HG03196 (cell line): ENCODE measurements at regions not wholly inside any gene's neighbourhood (a gene's known extent, or its start where the extent isn't known, plus 50 kb on each side); places are given as distances from the start of the nearest gene placed in this dataset.

Source experiments
- ATAC-seq: cut with Tn5 transposase; IDR thresholded peaks from one replicate; pipeline ENCODE4 v1.9.1; 2021; ENCODE audit not compliant: unreplicated experiment

GRCh38 chr1:39134768-39135333 is 69.6 kb upstream of the MACF1 start:
- no peak for ATAC-seq

DNA sequence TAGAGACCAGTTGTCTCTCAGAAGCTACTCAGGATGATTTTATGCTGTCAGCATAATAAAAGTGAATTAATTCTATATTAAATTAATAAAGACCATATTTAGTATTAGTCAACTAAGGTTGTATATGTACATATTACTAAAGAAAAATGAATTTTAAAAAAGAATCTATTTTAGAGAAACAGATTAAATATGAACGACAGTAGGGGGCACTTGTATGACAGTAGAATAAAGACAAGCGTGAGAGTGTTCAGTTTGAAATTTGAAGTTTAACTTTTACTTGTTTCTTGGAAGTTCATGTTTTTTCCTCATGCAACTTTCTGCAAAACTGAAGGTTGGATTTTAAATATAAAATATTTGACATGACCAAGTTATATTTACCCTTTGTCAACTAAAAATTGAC is 67.9 kb upstream of the MACF1 start:
- no peak for ATAC-seq

- no peak for ATAC-seq
These were observed 64.7 kb upstream of the MACF1 start for GRCh38 chr1:39139723-39140360.

GRCh38 chr1:39141925-39142324 is 62.6 kb upstream of the MACF1 start:
- ATAC-seq, result no peak

DNA sequence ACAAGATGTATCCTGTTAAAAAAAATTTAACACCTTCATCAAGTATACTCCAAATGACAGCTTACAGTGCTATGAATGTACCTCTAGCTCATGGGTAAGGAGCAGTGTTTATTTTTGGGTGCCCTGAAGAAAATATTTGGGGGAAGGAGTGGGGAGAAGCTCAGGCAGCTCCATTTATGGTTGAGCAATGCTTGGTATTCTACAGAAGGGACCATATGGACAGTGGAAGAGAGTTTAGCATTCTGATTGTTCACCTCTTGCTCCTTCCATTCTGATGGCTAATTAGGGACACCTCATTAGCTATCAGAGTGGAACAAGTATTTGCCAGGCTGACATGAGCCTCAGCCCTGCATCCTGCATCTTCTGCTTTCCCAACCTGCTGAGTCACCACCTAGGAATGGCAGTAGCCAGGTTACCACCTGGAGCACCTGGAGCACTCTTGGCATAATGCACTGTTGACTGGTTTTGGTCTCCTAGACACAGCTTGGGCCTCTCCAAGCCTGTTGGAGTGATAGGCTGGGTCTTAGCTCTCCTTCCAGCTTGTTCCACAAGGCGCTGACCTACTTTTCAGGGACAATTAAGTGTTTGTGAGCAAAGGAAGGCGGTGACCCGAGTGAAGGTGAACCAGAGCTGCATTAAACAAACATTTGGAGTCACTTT is 62.0 kb upstream of the MACF1 start:
- no peak for ATAC-seq

DNA sequence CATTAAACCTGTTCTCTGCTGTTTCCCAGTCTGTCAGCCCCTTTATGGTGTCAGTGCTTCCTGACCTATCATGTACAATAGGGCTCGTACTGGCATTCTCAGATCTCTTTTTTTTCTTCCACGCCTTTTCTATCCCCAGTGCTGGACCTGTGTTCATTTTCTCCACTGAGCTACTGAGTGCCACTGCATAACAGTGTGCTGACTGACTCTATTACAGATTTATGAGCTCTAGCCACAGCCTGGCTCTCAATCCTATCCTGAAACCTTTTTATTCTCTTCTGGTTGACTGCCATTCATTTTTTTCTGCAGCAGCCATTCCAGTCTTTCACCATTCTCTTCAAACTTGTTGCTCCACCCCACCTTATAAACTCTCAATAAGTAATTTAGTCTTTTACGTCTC is 59.6 kb upstream of the MACF1 start:
- ATAC-seq, result no peak

DNA sequence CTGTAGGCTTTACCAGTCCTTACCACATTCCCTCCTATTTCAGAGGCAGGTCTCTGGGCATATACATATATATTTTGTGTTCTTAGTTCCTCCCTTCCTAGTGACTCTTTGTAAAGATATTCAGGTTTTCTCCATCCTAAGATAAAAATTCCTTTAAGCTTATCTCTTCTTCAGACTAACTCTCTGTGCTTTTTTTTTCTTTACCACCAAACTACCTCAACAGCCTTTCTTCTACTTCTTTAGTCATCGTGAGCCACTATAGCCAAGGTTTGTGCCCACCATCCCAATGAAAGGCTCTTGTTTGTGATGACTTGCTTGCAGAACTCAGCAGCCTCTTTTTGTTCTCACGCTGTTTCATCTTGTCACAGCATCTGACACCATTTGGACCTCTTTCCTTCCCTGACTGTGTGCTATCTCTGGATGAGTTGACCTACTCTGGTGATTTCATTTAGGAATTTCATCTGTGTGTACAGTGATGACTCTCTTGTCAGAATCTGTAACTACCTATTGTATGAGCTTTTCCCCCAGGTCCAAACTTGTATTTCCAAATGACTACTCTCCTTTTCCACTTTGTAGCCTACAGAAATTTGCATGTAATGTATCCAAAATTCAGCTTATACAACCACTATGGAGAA is 59.0 kb upstream of the MACF1 start:
- no peak for ATAC-seq

- no peak for ATAC-seq
These were observed 57.8 kb upstream of the MACF1 start for GRCh38 chr1:39146681-39147080.

- ATAC-seq, result no peak
These were observed 57.1 kb upstream of the MACF1 start for GRCh38 chr1:39147099-39148025.

DNA sequence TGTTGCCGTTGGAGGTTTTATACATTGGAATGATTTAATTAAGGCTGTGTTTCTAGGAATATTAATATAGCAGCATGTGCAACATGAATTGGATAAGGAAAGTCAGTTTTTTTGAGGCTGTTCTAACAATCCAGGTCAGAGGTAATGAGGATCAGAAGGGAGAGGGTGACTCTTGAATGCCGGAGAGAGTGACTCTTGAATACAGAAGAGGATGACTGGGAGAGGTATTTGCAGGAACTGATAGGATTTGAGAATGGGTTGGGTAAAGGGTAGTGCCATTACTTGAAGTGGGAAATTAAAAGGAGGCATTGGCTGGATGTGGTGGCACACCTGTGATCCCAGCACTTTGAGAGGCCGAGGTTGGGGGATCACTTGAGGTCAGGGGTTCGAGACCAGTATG is 55.6 kb upstream of the MACF1 start:
- ATAC-seq, result no peak

DNA sequence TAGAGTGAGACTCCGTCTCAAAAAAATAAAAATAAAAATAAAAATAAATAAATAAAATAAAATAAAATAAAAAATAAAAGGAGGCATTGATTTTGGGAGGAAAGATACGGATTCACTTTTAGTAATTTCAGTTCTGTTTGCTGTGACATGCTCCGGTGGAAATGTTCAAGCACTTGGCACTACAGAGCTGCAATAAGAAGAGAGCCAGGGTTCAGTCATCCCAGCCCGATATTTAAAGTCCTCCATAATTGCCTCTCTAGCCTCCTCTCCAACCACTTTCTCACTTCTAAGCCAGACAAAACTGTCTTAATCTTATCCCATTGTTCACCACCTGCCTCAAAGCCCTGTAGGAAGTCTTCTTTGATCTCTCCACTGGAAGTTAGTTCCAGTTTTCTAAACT is 55.0 kb upstream of the MACF1 start:
- ATAC-seq, result no peak

- ATAC-seq, result no peak
These were observed 53.7 kb upstream of the MACF1 start for GRCh38 chr1:39150779-39151178.

GRCh38 chr1:39151267-39151666 is 53.2 kb upstream of the MACF1 start:
- ATAC-seq, result no peak

GRCh38 chr1:39152923-39153322 is 51.6 kb upstream of the MACF1 start:
- no peak for ATAC-seq

DNA sequence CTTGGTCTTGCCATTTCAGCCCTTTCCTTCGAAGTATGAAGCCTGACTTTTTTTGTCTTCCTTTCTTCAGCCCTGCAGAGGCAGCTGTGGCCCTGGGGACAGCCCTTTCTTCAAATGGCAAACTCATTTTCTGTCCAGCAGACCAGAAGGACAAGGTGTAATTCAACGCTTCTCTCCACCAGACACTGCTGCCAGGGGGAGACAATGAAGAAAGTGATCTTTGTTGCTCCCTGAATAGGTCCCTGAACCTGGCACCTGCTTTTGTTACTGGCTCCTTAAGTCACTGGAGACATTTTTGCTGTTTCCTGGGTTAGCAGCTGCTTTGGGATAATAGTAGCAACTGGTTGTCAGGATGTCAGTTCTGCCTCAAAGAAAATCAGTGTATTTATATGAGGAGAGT is 50.8 kb upstream of the MACF1 start:
- ATAC-seq, result no peak

GRCh38 chr1:39154553-39155421 is 49.7 kb upstream of the MACF1 start:
- no peak for ATAC-seq
